Inflammatory macrophage treated with lipopolysaccharide for 1 hour (primary cell): ENCODE measurements at regions not wholly inside any gene's neighbourhood (a gene's known extent, or its start where the extent isn't known, plus 50 kb on each side); places are given as distances from the start of the nearest gene placed in this dataset.
"Not testable (repeated sequence)": the region's sequence is repeated elsewhere in the genome, so short reads cannot be mapped to it uniquely, and the experiment has no call there.

Source experiments
- DNase-seq, 2 donors: peaks; one replicate each; pipeline ENCODE4 v3.0.0-alpha.2; 2020 to 2022

GRCh38 chr5:97488126-97488668 lies 305.1 kb upstream of the RIOK2 start:
- no peak for DNase-seq

DNA sequence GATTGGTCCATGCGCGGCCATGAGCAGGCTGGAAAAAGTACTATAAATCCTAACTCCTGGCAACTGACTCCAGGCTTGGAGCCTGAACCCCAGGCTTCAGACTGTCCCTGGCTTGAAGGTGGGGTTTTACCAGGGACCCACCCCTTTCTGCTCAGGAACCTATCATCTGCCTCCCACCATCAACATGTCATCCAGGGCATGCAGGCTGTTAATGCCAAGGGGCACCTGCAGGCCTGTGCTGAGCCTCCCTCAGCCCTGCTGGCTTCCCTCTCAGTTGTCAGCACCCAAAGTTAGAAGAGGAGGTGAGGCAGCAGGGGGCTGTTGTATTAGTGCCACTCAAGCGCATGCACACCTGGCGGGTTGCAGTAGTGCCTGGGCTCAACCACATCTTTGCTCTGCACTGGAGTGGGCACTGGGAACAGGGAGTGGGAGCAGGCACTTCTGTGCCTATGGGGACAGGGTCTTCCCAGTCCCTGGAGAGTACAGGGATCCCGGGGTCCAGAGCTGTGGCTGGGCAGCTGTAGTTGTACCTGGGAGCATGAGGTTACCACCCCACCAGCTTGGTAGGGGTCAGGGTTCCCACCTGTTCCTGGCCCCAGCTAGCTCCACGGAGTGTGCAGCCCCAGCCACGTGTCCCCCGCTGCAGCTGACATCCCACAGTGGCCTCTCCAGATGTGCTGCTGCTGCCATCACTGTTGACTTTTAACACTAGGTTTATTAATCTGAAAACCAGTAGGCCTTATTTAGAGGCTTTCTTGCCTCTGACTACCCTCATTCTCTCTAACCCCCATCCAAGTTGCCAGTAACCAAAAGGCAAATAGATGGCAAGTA lies 306.2 kb upstream of the RIOK2 start:
- DNase-seq = no peak

DNA sequence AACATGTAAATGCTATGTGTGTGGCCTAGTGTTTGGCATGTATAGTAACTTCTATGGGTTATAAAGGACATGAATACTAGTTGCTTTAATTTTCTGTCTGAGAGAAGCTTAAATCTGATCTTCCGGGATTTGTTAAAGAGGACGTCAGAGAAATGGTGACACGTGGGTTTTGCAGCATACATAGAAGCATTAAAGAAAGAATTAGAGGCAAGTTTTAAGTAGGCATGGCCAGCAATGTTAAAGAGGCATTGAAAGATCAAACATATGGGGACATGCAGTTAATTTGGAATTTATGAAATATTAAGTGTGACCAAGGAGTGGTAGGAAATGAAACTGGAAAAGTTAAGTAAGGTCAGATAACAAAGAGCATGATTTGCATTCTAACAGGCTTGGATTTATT lies 311.4 kb upstream of the RIOK2 start:
- no peak for DNase-seq

GRCh38 chr5:97495301-97495700 lies 312.3 kb upstream of the RIOK2 start:
- no peak for DNase-seq

DNA sequence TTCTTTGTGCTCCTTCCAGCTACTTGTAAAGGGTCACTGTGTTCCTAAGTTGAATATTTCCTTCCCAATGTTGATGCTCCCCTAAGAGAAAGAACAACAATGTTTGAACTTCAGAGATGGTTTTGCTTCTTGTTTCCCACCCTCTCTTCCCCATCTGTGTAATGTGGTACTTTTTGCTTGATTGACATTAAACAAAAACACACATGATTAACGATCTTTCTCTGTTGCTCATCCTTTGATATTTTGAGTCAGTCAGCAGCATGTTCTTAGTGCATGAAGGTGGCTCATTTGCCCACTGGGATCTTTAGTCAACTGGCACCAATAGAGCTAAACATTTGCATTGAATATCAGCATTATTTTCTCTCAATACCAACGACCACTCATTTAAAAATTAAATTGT lies 313.0 kb upstream of the RIOK2 start:
- no peak for DNase-seq

DNA sequence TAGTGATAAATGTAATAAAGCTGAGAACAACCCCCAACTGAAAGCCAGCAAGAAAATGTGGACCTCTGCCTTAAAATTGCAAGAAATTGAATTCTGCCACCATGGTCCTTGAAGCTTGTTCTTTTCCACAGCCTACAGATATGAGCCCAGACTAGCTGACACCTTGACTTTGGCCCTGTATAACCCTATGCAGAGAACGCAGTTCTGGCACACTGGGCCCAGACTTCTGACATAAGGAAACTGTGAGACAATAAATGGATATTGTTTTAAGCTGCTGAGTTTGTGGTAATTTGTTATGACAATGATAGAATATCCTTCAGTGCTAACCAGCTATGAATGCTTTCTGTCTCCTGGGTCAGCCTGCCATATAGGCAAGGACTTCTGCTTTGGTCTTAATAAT lies 315.6 kb upstream of the RIOK2 start:
- DNase-seq = no peak

DNA sequence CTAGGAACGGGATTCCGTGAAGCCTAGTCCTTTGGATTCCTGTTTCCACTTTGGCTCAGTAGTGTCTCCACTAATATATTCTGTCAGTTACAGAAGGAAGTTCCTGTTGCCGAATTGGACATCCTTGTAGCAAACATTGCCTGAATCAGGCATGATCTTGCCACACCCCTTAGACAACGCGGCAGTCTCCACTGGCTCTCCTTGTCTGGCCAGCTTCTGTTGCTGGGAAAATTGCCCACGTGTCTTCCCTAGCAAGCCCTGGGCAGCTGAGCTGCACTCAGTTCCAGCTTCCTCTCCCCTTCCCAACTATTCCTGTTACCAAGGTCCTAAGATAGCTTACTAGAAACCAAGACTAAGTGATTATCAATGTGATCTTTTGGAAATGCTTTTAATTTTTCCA lies 316.6 kb upstream of the RIOK2 start:
- no peak for DNase-seq

DNA sequence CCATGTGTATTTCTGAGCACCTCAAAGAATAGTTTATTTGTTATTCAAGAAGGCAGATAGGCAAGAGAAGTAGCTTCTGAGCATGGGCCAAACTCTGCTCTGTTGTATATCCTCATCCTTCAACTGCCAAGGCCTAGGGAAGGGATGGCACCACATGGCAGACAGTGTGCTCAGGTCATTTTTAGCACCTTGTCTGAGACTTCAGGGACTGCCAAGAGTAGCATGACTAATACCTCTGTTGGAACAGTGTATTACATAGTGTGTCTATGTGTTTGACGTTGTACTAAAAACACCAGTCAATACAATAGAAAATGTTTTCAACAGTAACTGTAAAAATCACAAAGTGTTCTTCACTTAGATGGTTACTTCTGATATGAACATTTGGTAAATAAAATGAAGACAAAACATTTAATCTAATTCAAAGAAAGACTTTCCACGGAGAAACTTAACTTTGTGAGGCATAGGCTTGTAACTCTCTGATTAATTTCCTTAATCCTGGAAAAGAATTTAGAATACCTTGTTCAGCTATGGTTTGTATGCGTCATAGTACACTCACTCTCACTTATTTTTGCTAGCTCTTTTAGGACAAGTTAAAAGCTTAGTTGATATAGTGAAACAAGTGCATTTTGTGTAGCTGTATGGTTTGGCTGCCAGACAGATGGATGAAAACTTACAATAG lies 318.4 kb upstream of the RIOK2 start:
- no peak for DNase-seq

DNA sequence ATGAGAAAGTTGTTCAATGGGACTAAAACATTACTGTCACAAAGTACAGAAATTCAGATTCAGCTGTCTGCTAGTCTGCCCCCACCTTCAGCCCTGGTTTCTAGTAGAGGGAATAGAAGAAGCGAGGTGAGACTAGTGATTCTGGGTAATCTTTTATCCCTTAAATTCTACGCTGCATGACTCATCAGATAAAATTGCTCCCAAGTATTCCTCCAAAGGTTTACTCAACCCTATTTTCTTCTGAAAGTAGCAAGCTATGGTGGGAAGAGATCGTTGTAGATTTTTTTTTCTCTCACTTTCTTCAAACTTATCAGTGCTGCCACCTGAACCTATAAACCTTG lies 318.9 kb upstream of the RIOK2 start:
- DNase-seq = no peak

DNA sequence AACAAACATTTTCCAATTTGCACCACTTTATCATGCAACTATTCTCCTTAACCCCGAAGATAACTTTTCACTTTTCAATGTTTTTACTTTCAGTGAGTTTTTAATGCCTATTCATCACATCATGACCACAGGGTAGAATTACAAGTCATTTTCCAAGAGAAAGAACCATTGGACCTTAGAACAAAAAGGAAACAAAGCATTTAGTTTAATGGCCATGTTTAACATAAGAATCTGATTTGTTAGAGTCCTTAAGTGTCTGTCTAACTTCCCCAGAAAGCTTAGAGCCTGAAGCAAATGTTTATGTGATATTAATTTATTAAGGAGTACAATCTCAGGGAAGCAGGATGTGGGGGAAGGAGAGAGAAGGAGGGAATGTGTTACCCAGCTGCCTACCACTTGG lies 325.8 kb upstream of the RIOK2 start:
- no peak for DNase-seq

- DNase-seq = not testable (repeated sequence)
Observed at GRCh38 chr5:97519565-97519964, 336.5 kb upstream of the RIOK2 start.

DNA sequence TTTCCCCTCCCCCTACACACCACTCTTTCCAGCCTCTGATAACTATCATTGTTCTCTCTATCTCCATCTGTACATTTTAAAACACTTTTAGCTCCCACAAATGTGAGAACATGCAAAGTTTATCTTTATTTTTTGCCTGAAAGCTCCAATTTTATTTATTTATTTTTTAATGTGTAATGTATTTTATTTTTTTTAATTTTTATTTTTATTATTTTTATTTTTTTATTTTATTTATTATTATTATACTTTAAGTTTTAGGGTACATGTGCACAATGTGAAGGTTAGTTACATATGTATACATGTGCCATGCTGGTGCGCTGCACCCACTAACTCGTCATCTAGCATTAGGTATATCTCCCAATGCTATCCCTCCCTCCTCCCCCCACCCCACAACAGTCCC lies 340.3 kb upstream of the RIOK2 start:
- DNase-seq = not testable (repeated sequence)

DNA sequence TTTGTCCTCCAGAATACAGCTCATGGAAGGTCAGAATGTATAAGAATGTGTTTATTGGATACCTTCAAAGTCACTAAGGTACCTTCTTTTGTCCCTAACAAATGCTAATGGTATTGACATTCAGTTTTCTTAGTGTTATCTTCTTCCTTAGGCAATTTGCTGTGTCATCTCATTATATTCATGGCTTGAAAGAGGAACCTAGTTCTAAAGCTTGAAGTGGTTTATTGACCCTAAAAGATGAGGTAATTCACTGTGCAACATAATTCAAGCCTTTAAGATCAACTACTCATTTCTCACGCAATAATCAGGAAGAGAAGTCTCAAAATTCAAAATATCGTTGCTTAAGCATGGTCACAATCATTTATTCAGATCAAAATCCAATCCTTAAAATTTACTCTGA lies 342.7 kb upstream of the RIOK2 start:
- peak; percentile 50 to 67 for DNase-seq

GRCh38 chr5:97528941-97529340 lies 345.9 kb upstream of the RIOK2 start:
- no peak for DNase-seq

- DNase-seq = no peak
Observed at GRCh38 chr5:97529354-97529985, 346.4 kb upstream of the RIOK2 start.

GRCh38 chr5:97531549-97531948 lies 348.5 kb upstream of the RIOK2 start:
- no peak for DNase-seq

GRCh38 chr5:97534166-97534565 lies 351.1 kb upstream of the RIOK2 start:
- DNase-seq = peak; percentile 40 to 56

GRCh38 chr5:97536683-97537082 lies 353.6 kb upstream of the RIOK2 start:
- DNase-seq = no peak

GRCh38 chr5:97538912-97539311 lies 355.9 kb upstream of the RIOK2 start:
- no peak for DNase-seq

DNA sequence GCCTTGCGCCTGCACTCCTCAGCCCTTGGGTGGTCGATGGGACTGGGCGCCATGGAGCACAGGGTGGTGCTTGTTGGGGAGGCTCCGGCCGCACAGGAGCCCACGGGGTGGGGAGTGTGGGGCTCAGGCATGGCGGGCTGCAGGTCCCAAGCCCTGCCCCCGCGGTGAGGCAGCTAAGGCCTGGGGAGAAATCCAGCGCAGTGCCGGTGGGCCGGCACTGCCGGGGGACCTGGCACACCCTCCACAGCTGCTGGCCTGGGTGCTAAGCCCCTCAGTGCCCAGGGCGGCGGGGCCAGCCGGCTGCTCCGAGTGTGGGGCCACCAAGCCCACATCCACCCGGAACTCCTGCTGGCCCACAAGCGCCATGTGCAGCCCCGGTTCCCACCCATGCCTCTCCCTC lies 358.8 kb upstream of the RIOK2 start:
- no peak for DNase-seq

GRCh38 chr5:97542469-97542868 lies 359.4 kb upstream of the RIOK2 start:
- DNase-seq = no peak

GRCh38 chr5:97543166-97543565 lies 360.1 kb upstream of the RIOK2 start:
- DNase-seq = no peak

GRCh38 chr5:97544240-97544639 lies 361.2 kb upstream of the RIOK2 start:
- DNase-seq = no peak

- DNase-seq = no peak
Observed at GRCh38 chr5:97544678-97545077, 361.6 kb upstream of the RIOK2 start.
